GM12892 (cell line): ENCODE measurements at regions not wholly inside any gene's neighbourhood (a gene's known extent, or its start where the extent isn't known, plus 50 kb on each side); places are given as distances from the start of the nearest gene placed in this dataset.

Experiments
- POLR2A ChIP-seq: IDR thresholded peaks from 2 replicates; pipeline ENCODE4 v1.6.1; 2011; ENCODE audit warnings: low read depth, low read length, control low read depth
- POLR2AphosphoS5 ChIP-seq: IDR thresholded peaks from 2 replicates; pipeline ENCODE4 v1.6.1; 2011; ENCODE audit warnings: low read depth, low read length, control low read depth
- TAF1 ChIP-seq: IDR thresholded peaks from 2 replicates; pipeline ENCODE4 v1.6.1; 2011; ENCODE audit warnings: low read depth, mild to moderate bottlenecking, control low read depth, low read length, borderline replicate concordance

DNA sequence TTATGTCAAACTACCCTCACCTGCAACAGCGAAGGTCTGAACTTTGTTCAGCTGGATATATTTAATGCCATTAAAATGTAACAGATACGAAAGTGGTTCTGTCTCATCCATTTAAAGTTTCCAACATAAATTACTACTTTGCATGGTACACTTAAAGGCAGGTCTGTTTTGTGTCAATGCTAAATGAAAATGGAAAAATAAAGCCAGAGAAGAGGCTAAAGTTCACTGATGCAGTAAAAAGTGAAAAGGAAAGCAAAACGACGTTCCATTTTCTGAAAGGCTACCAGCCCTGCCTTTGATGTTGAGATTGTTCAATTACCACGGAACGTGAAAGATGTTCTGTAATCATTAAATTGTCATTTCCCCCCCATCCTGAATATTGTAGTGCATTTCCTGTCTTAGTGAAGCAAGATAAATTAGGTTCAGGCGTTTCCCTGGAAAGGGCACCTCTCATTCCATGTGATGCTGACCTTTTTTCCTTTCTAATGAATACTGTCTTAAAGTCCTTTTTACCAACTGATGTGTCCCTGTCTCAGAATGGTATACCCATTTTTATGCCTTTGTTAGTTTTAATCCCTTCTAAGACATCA, 334.7 kb upstream of the JAG1 start:
- TF ChIP-seq POLR2A (no peak), POLR2AphosphoS5 (no peak), TAF1 (no peak)
